Suppressor macrophage (primary cell): ENCODE measurements at regions not wholly inside any gene's neighbourhood (a gene's known extent, or its start where the extent isn't known, plus 50 kb on each side); places are given as distances from the start of the nearest gene placed in this dataset.

ENCODE experiments used
- DNase-seq, 4 experiments: peaks; one replicate each; pipeline ENCODE4 v3.0.0-alpha.2; 2020 to 2022

GRCh38 chr6:18973251-18973650, 586.1 kb downstream of the RNF144B start:
- DNase-seq: no peak

- DNase-seq: no peak
These were observed 588.9 kb downstream of the RNF144B start for GRCh38 chr6:18976091-18976490.

- DNase-seq: no peak
These were observed 589.8 kb downstream of the RNF144B start for GRCh38 chr6:18976966-18977365.

GRCh38 chr6:18978337-18979128, 591.4 kb downstream of the RNF144B start:
- DNase-seq: no peak

- no peak for DNase-seq
These were observed 597.9 kb downstream of the RNF144B start for GRCh38 chr6:18985061-18985460.

GRCh38 chr6:18985996-18986395, 598.8 kb downstream of the RNF144B start:
- no peak for DNase-seq

- no peak for DNase-seq
These were observed 601.5 kb downstream of the RNF144B start for GRCh38 chr6:18988636-18989035.

- DNase-seq: peak; percentile 8 to 53 (median 36)
These were observed 603.2 kb downstream of the RNF144B start for GRCh38 chr6:18990059-18990978.

GRCh38 chr6:18997375-18997826, 610.3 kb downstream of the RNF144B start:
- peak; percentile 13 to 39 (median 24) for DNase-seq

GRCh38 chr6:19002976-19003560, 615.9 kb downstream of the RNF144B start:
- DNase-seq: no peak

GRCh38 chr6:19004176-19004575, 617.0 kb downstream of the RNF144B start:
- no peak for DNase-seq

- no peak for DNase-seq
These were observed 622.6 kb downstream of the RNF144B start for GRCh38 chr6:19009769-19010168.

- DNase-seq: peak in 1 of 4 experiments; percentile 3
These were observed 626.0 kb downstream of the RNF144B start for GRCh38 chr6:19013026-19013705.

- no peak for DNase-seq
These were observed 637.6 kb downstream of the RNF144B start for GRCh38 chr6:19024737-19025136.

GRCh38 chr6:19028201-19028600, 641.1 kb downstream of the RNF144B start:
- no peak for DNase-seq

- no peak for DNase-seq
These were observed 645.6 kb downstream of the RNF144B start for GRCh38 chr6:19032591-19033295.

GRCh38 chr6:19033683-19034082, 646.5 kb downstream of the RNF144B start:
- DNase-seq: no peak

GRCh38 chr6:19034986-19035385, 647.8 kb downstream of the RNF144B start:
- no peak for DNase-seq

GRCh38 chr6:19035461-19036195, 648.5 kb downstream of the RNF144B start:
- no peak for DNase-seq

GRCh38 chr6:19036196-19036555, 649.0 kb downstream of the RNF144B start:
- DNase-seq: no peak

- no peak for DNase-seq
These were observed 650.5 kb downstream of the RNF144B start for GRCh38 chr6:19037607-19038006.
